Left lung (tissue), 4 donors: ENCODE measurements at regions not wholly inside any gene's neighbourhood (a gene's known extent, or its start where the extent isn't known, plus 50 kb on each side); places are given as distances from the start of the nearest gene placed in this dataset.
A peak's percentile ranks its signal among the peaks of the same experiment; 100 is the strongest.

Experiments used
- ATAC-seq: fragments of 200-7000 bp; cut with Tn5 transposase; one replicate; pipeline ENCODE4 v1.9.1; 2020; ENCODE audit warnings: moderate library complexity
- DNase-seq, 4 donors: peaks; one replicate each; pipeline ENCODE4 v3.0.0-alpha.2; 2013 to 2020
- H3K27ac ChIP-seq, 2 donors: fragments of 200-600 bp; sonication (generic) in 1 of 2; one replicate each; pipeline versions ENCODE4 v1.5.0 to v1.8.0; 2020 to 2021
- H3K27me3 ChIP-seq, 2 donors: fragments of 200-600 bp; sonication (generic) in 1 of 2; one replicate each; pipeline versions ENCODE4 v1.5.0 to v1.8.0; 2020 to 2021
- H3K36me3 ChIP-seq, 2 donors: fragments of 200-600 bp; sonication (generic) in 1 of 2; one replicate each; pipeline versions ENCODE4 v1.5.0 to v1.8.0; 2020 to 2021
- H3K4me1 ChIP-seq, 2 donors: fragments of 200-600 bp; one replicate each; pipeline ENCODE4 v1.8.0; 2021
- H3K4me3 ChIP-seq, 2 donors: fragments of 200-600 bp; sonication (generic) in 1 of 2; one replicate each; pipeline versions ENCODE4 v1.5.0 to v1.8.0; 2020 to 2021; ENCODE audit warnings: mild to moderate bottlenecking in 1 of 2
- H3K9me3 ChIP-seq, 2 donors: fragments of 200-600 bp; sonication (generic) in 1 of 2; one replicate each; pipeline versions ENCODE4 v1.5.0 to v1.8.0; 2020 to 2021
- intact Hi-C, 2 donors: fragments of 100-400 bp; cut with DNase I; formaldehyde crosslinking; loops; one replicate each; pipeline versions ENCODE4 v1.11.2 to v1.14.2; 2022
- TF ChIP-seq, protein P1 (sequence below), 2 donors: fragments of 200-600 bp; sonication (generic) in 1 of 2; IDR thresholded peaks; one replicate each; pipeline versions ENCODE4 v1.5.0 to v1.8.0; 2021; ENCODE audit warnings: antibody characterized with exemption in 2 of 2
- donor health status: DM: no; HTN: yes; CAD: no.
- donor health status: DM: no; HTN: no; CAD: no.

DNA sequence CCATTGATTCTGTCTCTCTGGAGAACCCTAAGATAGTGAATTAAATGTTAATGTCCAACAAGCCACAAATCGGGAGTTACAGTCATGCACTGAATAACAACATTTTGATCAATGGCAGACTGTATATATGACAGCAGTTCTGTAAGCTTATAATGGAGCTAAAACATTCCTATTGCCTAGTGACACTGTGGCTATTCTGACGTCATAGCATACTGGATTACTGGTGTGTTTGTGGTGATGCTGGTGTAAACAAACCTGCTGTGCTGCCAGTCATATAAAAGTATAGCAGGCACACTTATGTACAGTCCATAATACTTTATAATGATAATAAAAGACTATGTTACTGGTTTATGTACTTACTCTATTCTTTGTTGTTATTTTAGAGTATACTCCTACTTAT is 56.7 kb upstream of the BICD1 start:
- no peak for DNase-seq
- no peak for ATAC-seq
- H3K27ac ChIP-seq: no peak overlapping the region
- H3K4me1 ChIP-seq: no peaks in the 10 kb centered on the region
- intact Hi-C loops: no loop called here
- H3K9me3 ChIP-seq: peaks cover 0 to 4% of the 10 kb centered on the region in 2 donors
- TF ChIP-seq, protein P1, sequence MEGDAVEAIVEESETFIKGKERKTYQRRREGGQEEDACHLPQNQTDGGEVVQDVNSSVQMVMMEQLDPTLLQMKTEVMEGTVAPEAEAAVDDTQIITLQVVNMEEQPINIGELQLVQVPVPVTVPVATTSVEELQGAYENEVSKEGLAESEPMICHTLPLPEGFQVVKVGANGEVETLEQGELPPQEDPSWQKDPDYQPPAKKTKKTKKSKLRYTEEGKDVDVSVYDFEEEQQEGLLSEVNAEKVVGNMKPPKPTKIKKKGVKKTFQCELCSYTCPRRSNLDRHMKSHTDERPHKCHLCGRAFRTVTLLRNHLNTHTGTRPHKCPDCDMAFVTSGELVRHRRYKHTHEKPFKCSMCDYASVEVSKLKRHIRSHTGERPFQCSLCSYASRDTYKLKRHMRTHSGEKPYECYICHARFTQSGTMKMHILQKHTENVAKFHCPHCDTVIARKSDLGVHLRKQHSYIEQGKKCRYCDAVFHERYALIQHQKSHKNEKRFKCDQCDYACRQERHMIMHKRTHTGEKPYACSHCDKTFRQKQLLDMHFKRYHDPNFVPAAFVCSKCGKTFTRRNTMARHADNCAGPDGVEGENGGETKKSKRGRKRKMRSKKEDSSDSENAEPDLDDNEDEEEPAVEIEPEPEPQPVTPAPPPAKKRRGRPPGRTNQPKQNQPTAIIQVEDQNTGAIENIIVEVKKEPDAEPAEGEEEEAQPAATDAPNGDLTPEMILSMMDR (IDR thresholded peaks at IDR 0.05): no peak
- no peaks in the 10 kb centered on the region for H3K27me3 ChIP-seq
- H3K36me3 ChIP-seq: no peaks in the 10 kb centered on the region
- no peak overlapping the region for H3K4me3 ChIP-seq

DNA sequence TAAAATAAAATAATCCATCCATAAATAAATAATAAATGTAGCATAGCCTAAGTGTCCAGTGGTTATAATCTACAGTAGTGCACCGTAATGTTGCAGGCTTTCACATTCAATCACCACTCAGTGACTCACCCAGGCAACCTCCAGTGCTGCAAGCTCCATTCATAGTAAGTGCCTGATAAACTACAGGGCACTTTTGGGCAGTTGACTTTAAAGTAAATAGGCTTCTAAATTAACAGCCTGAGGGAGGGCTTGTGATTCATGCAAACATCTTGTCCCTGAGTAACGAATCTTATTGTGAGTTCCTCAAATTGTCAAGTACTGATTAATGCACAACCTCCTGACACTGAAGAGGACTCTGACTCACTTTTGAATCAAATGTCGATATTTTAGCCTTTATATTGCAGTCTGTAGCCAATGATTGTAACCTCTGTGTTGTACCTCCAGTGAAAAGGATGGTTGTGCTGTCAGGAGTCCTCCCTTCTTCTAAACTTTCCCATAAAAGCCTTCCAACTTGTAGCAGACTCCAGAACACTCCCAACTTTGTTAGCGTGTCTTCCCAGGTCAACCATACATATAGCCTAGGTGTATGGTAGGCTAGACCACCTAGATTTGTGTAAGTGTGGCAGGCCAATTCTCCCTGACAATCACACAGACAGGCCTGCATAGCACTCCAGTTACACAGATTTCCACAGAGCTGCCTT is 55.0 kb upstream of the BICD1 start:
- no peaks in the 10 kb centered on the region for H3K4me1 ChIP-seq
- H3K4me3 ChIP-seq: no peak overlapping the region
- no peaks in the 10 kb centered on the region for H3K36me3 ChIP-seq
- H3K27me3 ChIP-seq: no peaks in the 10 kb centered on the region
- peaks cover 0 to 3% of the 10 kb centered on the region in 2 donors for H3K9me3 ChIP-seq
- TF ChIP-seq, protein P1 (IDR thresholded peaks at IDR 0.05): no peak
- intact Hi-C loops: no loop called here
- ATAC-seq (peak; percentile 97), DNase-seq (peak in 1 of 4 donors; percentile 40)
- H3K27ac ChIP-seq: no peak overlapping the region

DNA sequence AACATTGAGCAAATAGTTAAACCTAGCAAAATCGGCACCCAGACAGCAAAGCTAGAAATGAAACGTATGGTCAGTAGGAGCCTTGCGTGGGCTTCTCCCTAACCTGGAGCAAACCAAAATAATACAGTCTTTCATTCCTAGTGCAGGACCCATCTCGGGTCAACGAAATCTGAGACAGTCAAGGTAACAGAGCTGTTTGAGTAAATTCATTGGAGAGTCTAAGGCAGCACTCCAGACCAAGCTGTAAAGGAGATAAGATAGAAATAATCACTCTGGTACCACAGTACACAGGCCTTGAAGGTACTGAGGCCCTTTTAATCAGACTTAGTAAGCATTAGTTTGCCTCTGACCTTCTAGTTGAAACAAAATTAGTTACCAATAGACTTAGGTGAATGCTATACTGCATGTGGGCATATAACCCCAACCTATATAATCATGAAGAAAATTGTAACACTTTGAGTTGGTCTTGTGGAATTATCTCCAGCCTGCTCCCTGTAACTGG is 54.4 kb upstream of the BICD1 start:
- Histone ChIP-seq H3K36me3 (no peaks in the 10 kb centered on the region), H3K27me3 (no peaks in the 10 kb centered on the region), H3K9me3 (peaks cover 0 to 3% of the 10 kb centered on the region in 2 donors), H3K4me3 (no peak overlapping the region), H3K4me1 (no peaks in the 10 kb centered on the region), H3K27ac (no peak overlapping the region)
- DNase-seq (no peak), ATAC-seq (no peak)
- TF ChIP-seq, protein P1 (IDR thresholded peaks at IDR 0.05): no peak
- intact Hi-C loops: no loop called here

DNA sequence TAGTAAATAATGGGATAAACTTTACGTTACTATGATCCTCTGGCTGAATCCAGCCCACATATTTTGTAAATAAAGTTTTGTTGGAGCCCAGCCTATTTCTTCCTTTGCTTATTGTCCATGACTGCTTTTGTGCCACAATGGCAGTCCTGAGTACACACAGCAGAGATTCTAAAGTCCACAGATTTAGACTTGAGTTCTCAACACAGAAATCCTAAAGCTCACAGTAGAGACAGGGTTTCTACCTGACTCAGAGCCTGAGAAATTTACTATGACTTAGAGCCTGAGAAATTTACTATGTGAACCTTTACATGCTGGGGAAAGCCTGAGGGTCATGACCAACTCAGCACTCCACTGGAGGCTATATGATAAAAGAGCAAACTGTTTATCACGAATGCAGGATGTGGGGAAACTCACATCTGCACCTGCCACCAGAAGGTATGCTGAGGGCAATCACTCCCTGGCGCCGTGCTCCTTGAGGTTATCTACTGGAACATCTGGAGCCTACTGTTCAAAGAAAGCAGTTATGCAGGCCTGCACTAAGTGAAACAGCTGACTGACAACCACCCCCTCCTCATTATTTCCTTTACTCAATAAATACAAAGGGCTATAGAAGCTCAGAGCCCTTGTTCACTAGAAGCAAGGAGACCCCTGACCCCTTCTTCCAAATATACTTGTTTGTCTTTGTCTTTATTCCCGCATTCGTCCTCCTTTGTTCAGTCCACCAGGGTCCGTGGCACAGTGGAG is 52.6 kb upstream of the BICD1 start:
- H3K27me3 ChIP-seq: no peaks in the 10 kb centered on the region
- TF ChIP-seq, protein P1 (IDR thresholded peaks at IDR 0.05): no peak
- peaks cover 0 to 3% of the 10 kb centered on the region in 2 donors for H3K9me3 ChIP-seq
- no peak overlapping the region for H3K27ac ChIP-seq
- no peaks in the 10 kb centered on the region for H3K36me3 ChIP-seq
- intact Hi-C loops: no loop called here
- no peaks in the 10 kb centered on the region for H3K4me1 ChIP-seq
- ATAC-seq: no peak
- DNase-seq: no peak
- H3K4me3 ChIP-seq: no peak overlapping the region
